PC-3 (cell line): ENCODE measurements at regions not wholly inside any gene's neighbourhood (a gene's known extent, or its start where the extent isn't known, plus 50 kb on each side); places are given as distances from the start of the nearest gene placed in this dataset.
"Not testable (repeated sequence)": the region's sequence is repeated elsewhere in the genome, so short reads cannot be mapped to it uniquely, and the experiment has no call there.

Source experiments
- ATAC-seq: fragments of 200-7000 bp; cut with Tn5 transposase; 2 replicates; pipeline ENCODE4 v1.9.1; 2020; ENCODE audit warnings: mild to moderate bottlenecking, moderate library complexity
- BruUV-seq: library from RNA; stranded (reverse); fragments of 400-500 nt; replicated peaks from 2 replicates; lab custom pipeline; 2021; lab: Mats Ljungman, UMichigan
- CTCF ChIA-PET: fragments of 300-600 bp; sonication (Branson Sonifier 250); formaldehyde crosslinking; loops from one replicate; lab custom pipeline; 2022; ENCODE audit warnings: antibody characterized with exemption; lab: Charles Lee
- POLR2A ChIA-PET: fragments of 300-600 bp; sonication (Branson Sonifier 250); formaldehyde crosslinking; loops from one replicate; lab custom pipeline; 2022; ENCODE audit warnings: antibody characterized with exemption; ENCODE audit not compliant: unreplicated experiment; lab: Charles Lee
- DNase-seq: peaks from one replicate; pipeline ENCODE4 v3.0.0-alpha.2; 2015
- H2AFZ ChIP-seq: fragments of 300-600 bp; sonication (generic); 2 replicates; pipeline ENCODE4 v1.6.0; 2016; ENCODE audit warnings: antibody characterized with exemption, low read length
- H3F3A ChIP-seq: fragments of 300-600 bp; sonication (generic); one replicate; pipeline ENCODE4 v1.6.0; 2017; ENCODE audit warnings: antibody characterized with exemption, low read length, control low read depth, mild to moderate bottlenecking; ENCODE audit not compliant: unreplicated experiment
- H3K27ac ChIP-seq: fragments of 300-600 bp; sonication (generic); 2 replicates; pipeline ENCODE4 v1.5.1; 2016; ENCODE audit warnings: mild to moderate bottlenecking, low read length
- H3K27me3 ChIP-seq: fragments of 300-600 bp; sonication (generic); 2 replicates; pipeline ENCODE4 v1.6.1; 2016; ENCODE audit warnings: low read length, mixed read lengths
- H3K36me3 ChIP-seq: fragments of 300-600 bp; sonication (generic); 2 replicates; pipeline ENCODE4 v1.6.1; 2016; ENCODE audit warnings: low read depth, mixed run types, low read length, mixed read lengths
- H3K4me1 ChIP-seq: fragments of 300-600 bp; sonication (generic); 2 replicates; pipeline ENCODE4 v1.5.1; 2016; ENCODE audit warnings: low read length; ENCODE audit not compliant: insufficient read depth
- H3K4me2 ChIP-seq: fragments of 300-600 bp; sonication (generic); 2 replicates; pipeline ENCODE4 v1.6.0; 2016; ENCODE audit warnings: low read length
- H3K4me3 ChIP-seq: fragments of 300-600 bp; sonication (generic); 2 replicates; pipeline ENCODE4 v1.5.1; 2016; ENCODE audit warnings: mild to moderate bottlenecking, low read length, mixed read lengths
- H3K79me2 ChIP-seq: fragments of 300-600 bp; sonication (generic); 2 replicates; pipeline ENCODE4 v1.6.1; 2017; ENCODE audit warnings: low read length, mixed read lengths
- H3K9ac ChIP-seq: fragments of 300-600 bp; sonication (generic); 2 replicates; pipeline ENCODE4 v1.6.0; 2016; ENCODE audit warnings: mild to moderate bottlenecking, low read length
- H3K9me2 ChIP-seq: fragments of 300-600 bp; sonication (generic); replicated peaks from 2 replicates; pipeline ENCODE4 v1.6.1; 2016; ENCODE audit warnings: mixed run types, low read length, mixed read lengths
- H3K9me3 ChIP-seq: fragments of 300-600 bp; sonication (generic); 2 replicates; pipeline ENCODE4 v1.6.1; 2016; ENCODE audit warnings: low read length, mixed read lengths
- H4K20me1 ChIP-seq: fragments of 300-600 bp; sonication (generic); 2 replicates; pipeline ENCODE4 v1.6.1; 2016; ENCODE audit warnings: low read length, mixed read lengths
- EZH2 ChIP-seq: fragments of 300-600 bp; sonication (generic); IDR thresholded peaks from one replicate; pipeline ENCODE4 v1.6.1; 2017; ENCODE audit warnings: antibody characterized with exemption, mild to moderate bottlenecking, low read length; ENCODE audit not compliant: unreplicated experiment
- EZH2phosphoT487 ChIP-seq: fragments of 300-600 bp; sonication (generic); IDR thresholded peaks from 2 replicates; pipeline ENCODE4 v1.6.1; 2018; ENCODE audit warnings: mild to moderate bottlenecking, antibody characterized with exemption, low read length, borderline replicate concordance
- intact Hi-C: fragments of 100-400 bp; cut with micrococcal nuclease; formaldehyde crosslinking; loops from 2 replicates; pipeline ENCODE4 v1.9.0; 2023
- TF ChIP-seq, protein P1 (sequence below): fragments of 300-600 bp; sonication (generic); conservative IDR thresholded peaks from 2 replicates; pipeline ENCODE4 v1.5.1; 2017; ENCODE audit warnings: antibody characterized with exemption, low read depth, mild to moderate bottlenecking, low read length

- H4K20me1 ChIP-seq: no peaks in the 10 kb centered on the region
- POLR2A ChIA-PET: no interaction called here
- no peak overlapping the region for H3K27ac ChIP-seq
- no peaks in the 10 kb centered on the region for H3K9me3 ChIP-seq
- no peaks in the 10 kb centered on the region for H3K9me2 ChIP-seq
- H3K27me3 ChIP-seq: no peaks in the 10 kb centered on the region
- H2AFZ ChIP-seq: no peak overlapping the region
- CTCF ChIA-PET: no interaction called here
- no peak for DNase-seq
- intact Hi-C loops: no loop called here
- TF ChIP-seq EZH2 (no peak), EZH2phosphoT487 (no peak)
- TF ChIP-seq, protein P1, sequence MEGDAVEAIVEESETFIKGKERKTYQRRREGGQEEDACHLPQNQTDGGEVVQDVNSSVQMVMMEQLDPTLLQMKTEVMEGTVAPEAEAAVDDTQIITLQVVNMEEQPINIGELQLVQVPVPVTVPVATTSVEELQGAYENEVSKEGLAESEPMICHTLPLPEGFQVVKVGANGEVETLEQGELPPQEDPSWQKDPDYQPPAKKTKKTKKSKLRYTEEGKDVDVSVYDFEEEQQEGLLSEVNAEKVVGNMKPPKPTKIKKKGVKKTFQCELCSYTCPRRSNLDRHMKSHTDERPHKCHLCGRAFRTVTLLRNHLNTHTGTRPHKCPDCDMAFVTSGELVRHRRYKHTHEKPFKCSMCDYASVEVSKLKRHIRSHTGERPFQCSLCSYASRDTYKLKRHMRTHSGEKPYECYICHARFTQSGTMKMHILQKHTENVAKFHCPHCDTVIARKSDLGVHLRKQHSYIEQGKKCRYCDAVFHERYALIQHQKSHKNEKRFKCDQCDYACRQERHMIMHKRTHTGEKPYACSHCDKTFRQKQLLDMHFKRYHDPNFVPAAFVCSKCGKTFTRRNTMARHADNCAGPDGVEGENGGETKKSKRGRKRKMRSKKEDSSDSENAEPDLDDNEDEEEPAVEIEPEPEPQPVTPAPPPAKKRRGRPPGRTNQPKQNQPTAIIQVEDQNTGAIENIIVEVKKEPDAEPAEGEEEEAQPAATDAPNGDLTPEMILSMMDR: no peak
- no peaks in the 10 kb centered on the region for H3F3A ChIP-seq
- ATAC-seq: no peak
- BruUV-seq: no TSS peak
- H3K4me2 ChIP-seq: no peak overlapping the region
- no peak overlapping the region for H3K4me3 ChIP-seq
- H3K36me3 ChIP-seq: no peaks in the 10 kb centered on the region
- no peaks in the 10 kb centered on the region for H3K79me2 ChIP-seq
- H3K4me1 ChIP-seq: no peaks in the 10 kb centered on the region
- H3K9ac ChIP-seq: no peak overlapping the region
Observed at GRCh38 chr6:6950373-6951145, 157.2 kb upstream of the RREB1 start.

- Histone ChIP-seq H3K27ac (no peak overlapping the region), H3K4me1 (no peaks in the 10 kb centered on the region), H4K20me1 (no peaks in the 10 kb centered on the region), H3K27me3 (no peaks in the 10 kb centered on the region), H3K9ac (no peak overlapping the region), H3F3A (no peaks in the 10 kb centered on the region), H3K79me2 (no peaks in the 10 kb centered on the region), H3K4me3 (no peak overlapping the region), H3K9me3 (no peaks in the 10 kb centered on the region), H3K36me3 (no peaks in the 10 kb centered on the region), H3K4me2 (no peak overlapping the region), H2AFZ (no peak overlapping the region), H3K9me2 (no peaks in the 10 kb centered on the region)
- ChIA-PET POLR2A (no interaction called here), CTCF (no interaction called here)
- intact Hi-C loops: no loop called here
- TF ChIP-seq EZH2 (no peak), EZH2phosphoT487 (no peak)
- TF ChIP-seq, protein P1: no peak
- ATAC-seq: no peak
- no peak for DNase-seq
- no TSS peak for BruUV-seq
Observed at GRCh38 chr6:6951355-6951754, 156.4 kb upstream of the RREB1 start.

GRCh38 chr6:6952484-6952883 lies 155.3 kb upstream of the RREB1 start:
- H2AFZ ChIP-seq: no peak overlapping the region
- no TSS peak for BruUV-seq
- no peak overlapping the region for H3K27ac ChIP-seq
- no peaks in the 10 kb centered on the region for H3F3A ChIP-seq
- no peak for TF ChIP-seq EZH2
- TF ChIP-seq EZH2phosphoT487: no peak
- TF ChIP-seq, protein P1: no peak
- POLR2A ChIA-PET: no interaction called here
- DNase-seq (no peak), ATAC-seq (no peak)
- H3K79me2 ChIP-seq: no peaks in the 10 kb centered on the region
- no peak overlapping the region for H3K9ac ChIP-seq
- no peak overlapping the region for H3K4me2 ChIP-seq
- intact Hi-C loops: no loop called here
- H4K20me1 ChIP-seq: no peaks in the 10 kb centered on the region
- no peaks in the 10 kb centered on the region for H3K9me3 ChIP-seq
- no peaks in the 10 kb centered on the region for H3K4me1 ChIP-seq
- H3K9me2 ChIP-seq: no peaks in the 10 kb centered on the region
- no peaks in the 10 kb centered on the region for H3K36me3 ChIP-seq
- CTCF ChIA-PET: no interaction called here
- no peak overlapping the region for H3K4me3 ChIP-seq
- H3K27me3 ChIP-seq: no peaks in the 10 kb centered on the region

GRCh38 chr6:6952927-6953326 lies 154.8 kb upstream of the RREB1 start:
- H3K9ac ChIP-seq, H3K9me3 ChIP-seq, H4K20me1 ChIP-seq, H3K79me2 ChIP-seq, H3K9me2 ChIP-seq, BruUV-seq, H3K4me3 ChIP-seq, H3K4me1 ChIP-seq, DNase-seq, H2AFZ ChIP-seq, H3K36me3 ChIP-seq, ATAC-seq, H3K27ac ChIP-seq, CTCF ChIA-PET, intact Hi-C loops, POLR2A ChIA-PET, H3F3A ChIP-seq, H3K4me2 ChIP-seq, H3K27me3 ChIP-seq: not testable (repeated sequence)
